Stimulated activated CD4-positive, alpha-beta T cell treated with anti-CD3 and anti-CD28 coated beads, Interleukin-4, amount 100 ng/mL, for 24 hours (primary cell): ENCODE measurements at regions not wholly inside any gene's neighbourhood (a gene's known extent, or its start where the extent isn't known, plus 50 kb on each side); places are given as distances from the start of the nearest gene placed in this dataset.

Experiments used
- DNase-seq: peaks from one replicate; pipeline ENCODE4 v3.0.0-alpha.2; 2020

GRCh38 chr11:95375451-95375850 is 144.4 kb upstream of the SESN3 start:
- DNase-seq, result no peak

GRCh38 chr11:95374105-95374504 is 143.1 kb upstream of the SESN3 start:
- no peak for DNase-seq

DNA sequence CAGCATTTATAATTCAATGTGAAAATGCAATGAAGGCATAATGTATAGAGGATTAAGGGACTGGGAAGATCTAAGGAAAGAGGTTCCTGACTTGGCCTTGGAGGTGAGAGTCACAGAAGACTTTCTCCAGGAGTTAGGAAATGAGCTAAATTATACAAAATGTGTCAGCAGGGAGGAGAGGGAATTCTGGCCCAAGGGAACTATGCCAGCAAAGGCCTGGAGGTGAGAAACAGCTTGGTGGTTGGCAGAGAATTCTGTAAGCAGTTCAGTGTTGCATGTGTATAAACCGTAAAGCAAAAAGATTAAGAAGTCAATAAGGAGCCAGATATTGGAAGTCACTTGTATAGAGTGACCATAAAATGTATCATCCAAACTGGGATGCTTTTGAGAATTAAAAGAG is 142.2 kb upstream of the SESN3 start:
- no peak for DNase-seq

DNA sequence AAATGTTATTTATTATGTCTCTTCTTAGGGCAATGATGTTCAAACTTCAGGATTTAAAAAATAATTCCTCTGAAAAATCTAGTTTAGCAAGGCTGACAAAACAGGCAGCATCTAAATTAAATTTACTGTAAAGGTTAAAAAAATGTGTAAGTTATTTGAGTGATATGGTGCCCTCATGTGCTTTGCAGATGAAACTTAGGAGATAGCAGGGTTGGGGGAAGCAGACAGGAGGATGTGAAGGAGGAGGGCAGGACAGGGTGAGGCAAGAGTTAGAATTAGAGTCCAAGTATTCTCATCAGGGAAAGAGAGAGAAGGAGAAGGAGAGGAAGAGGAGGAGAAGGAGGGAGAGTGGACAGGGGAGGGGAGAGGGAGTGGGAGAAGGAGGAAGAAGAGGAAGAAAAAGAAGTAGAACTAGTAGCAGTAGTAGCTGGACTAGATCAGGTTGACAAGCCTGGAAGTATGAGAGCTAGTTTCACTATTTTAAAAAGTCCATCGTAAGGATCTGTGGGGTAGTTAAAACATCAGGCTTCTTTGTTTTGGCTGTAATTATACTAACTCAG is 141.2 kb upstream of the SESN3 start:
- no peak for DNase-seq

DNA sequence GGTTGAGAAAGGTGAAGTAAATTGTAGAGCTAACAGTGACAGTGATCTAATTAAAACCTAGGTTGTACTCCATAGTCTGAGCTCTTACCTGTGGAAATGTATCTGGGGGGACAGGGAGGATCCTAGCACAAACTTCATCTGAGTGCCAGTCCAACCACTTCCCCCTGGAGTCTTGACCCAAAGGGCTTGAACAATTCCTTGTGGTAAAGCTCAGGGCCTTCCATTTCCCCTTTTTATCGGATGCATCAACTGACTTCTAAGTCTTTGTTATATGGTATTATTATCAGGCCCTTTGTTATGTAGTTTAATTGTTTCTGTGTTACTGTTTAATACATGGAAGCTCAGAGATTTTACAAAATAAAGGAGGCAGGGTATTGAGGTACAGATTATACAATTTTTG is 140.2 kb upstream of the SESN3 start:
- no peak for DNase-seq

- DNase-seq, result no peak
These were observed 136.7 kb upstream of the SESN3 start for GRCh38 chr11:95367726-95368125.

DNA sequence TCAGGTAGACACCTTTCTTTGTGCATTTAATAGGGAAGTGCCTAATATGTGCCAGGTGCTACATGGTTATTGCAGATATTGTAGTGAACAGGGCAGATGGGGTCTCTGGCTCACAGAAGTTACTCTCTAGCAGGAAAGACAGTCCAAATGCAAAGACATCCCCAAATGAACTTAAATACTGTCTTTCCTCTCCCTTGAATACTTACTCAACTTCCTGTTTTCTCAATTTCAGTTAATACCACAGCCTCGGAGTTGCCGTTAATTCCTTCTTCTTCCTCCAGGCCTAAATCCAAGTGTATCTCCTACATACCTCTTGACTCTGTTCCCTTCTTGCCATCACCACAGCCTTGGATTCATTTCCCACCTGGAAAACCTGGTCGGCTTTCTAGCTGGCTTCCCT is 134.3 kb upstream of the SESN3 start:
- DNase-seq, result no peak

DNA sequence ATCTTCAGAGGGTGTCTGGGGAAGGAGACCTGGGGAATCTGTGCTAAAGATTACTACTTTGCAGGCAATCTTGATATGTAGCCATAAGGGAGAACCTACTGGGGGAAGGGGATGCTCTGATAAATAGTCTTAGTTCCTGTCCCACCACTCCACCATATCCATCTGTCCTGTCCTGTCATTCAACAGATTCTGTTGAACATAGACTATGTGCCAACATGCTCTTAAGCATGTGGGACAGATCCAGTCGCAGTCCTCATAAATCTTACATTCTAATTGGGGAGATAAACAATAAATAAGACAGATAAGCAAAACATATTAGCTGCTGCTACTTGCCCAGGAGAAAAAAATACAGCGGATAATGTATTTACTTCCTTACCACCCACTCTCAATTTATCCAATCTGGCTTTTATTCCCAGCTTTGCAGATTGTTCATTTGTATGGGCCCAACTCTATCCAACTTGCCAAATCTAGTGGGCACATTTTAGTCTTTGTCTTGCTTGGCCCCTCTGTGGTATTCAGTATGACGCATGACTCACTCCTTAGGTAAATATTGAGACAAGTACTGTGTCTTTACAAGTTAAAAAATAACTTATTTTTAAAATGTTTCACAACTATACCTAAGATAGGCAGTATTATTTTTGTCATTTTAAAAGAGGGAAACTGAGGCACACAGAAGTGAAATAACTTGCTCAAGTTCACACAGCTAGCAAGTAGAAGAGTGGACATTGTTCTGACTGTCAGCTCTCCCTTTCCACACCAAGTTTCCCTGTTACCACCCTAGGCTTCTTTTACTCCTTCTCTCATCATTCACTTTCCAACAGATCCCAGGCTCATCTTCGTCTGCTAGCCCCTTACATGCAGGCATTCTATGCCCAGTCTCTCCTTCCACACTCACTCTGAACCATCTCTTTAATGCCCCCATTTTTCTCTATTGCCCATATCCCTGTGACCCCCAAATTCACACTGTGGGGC is 133.6 kb upstream of the SESN3 start:
- DNase-seq, result no peak

- no peak for DNase-seq
These were observed 132.7 kb upstream of the SESN3 start for GRCh38 chr11:95363708-95364107.

- DNase-seq, result no peak
These were observed 132.2 kb upstream of the SESN3 start for GRCh38 chr11:95363164-95363563.

GRCh38 chr11:95361180-95361579 is 130.2 kb upstream of the SESN3 start:
- DNase-seq, result no peak

GRCh38 chr11:95360377-95361075 is 129.5 kb upstream of the SESN3 start:
- DNase-seq, result no peak

DNA sequence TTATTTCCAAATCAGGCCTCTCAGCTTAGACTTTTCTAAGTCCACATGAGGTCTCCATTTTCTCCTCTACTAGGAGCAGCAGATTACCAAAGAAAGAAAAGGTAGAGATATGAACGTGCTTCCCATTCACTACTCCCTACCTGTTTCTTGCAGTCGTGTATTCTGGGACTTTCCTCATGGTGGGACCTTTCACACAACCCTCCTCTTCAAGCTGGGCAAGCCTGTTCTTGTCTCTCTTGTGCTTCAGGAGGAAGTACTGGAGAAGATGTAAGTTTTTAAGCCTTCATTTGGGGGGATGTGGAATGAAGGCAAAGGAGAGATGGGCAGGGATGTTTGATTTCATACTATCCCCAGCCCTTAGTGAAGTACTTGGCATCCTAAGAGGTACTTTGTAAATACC is 128.8 kb upstream of the SESN3 start:
- DNase-seq, result no peak

GRCh38 chr11:95359341-95359663 is 128.3 kb upstream of the SESN3 start:
- DNase-seq, result no peak

- no peak for DNase-seq
These were observed 127.7 kb upstream of the SESN3 start for GRCh38 chr11:95358511-95359340.

- DNase-seq, result no peak
These were observed 123.3 kb upstream of the SESN3 start for GRCh38 chr11:95354304-95354703.

DNA sequence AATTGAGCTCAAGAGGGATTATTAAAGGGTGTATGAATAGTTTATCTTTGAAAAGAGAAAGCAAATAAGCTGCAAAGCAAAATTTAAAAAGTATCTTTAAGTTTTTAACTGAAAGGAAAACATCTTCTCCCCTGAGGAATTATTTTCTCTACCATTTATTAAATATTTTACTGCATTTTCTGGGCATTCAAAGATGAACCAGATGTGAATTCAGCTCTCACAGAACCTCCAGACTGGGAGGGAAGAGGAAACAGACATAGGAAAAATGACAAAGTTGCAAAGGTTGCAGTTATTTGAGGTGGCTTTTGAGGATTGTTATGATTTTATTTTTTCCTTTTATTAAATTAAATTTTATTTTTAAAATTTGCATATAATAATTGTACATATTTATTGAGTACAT is 122.7 kb upstream of the SESN3 start:
- no peak for DNase-seq

DNA sequence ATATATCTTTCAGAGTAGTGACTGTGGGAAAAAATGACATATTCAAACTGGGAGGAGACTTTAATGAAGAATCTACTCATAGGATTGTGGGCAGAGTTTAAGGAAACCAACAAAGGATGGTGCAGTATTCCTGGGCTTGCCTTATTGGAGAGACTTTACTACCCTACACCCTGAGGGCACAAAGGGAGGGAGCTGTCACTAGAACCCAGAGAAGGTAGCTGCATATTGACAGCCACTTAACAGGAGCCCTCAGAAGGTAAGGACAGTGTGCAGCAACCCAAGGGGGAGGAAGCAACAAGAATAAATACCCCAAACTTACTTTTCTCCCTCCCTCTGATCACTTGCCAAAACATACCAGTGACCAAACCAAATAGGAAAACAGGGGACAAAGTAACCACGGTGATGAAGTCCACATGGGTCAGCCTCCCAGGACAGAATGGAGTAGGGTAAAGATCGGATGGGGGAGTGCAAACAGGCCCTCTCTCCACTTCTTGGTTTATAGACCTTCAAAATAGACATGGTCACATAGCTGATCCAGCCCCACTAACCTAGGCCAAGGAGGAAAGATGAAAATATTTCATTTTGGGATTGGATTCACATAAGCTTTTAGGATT is 121.8 kb upstream of the SESN3 start:
- no peak for DNase-seq

- DNase-seq, result no peak
These were observed 118.4 kb upstream of the SESN3 start for GRCh38 chr11:95349345-95349942.

- no peak for DNase-seq
These were observed 115.3 kb upstream of the SESN3 start for GRCh38 chr11:95346265-95346664.

DNA sequence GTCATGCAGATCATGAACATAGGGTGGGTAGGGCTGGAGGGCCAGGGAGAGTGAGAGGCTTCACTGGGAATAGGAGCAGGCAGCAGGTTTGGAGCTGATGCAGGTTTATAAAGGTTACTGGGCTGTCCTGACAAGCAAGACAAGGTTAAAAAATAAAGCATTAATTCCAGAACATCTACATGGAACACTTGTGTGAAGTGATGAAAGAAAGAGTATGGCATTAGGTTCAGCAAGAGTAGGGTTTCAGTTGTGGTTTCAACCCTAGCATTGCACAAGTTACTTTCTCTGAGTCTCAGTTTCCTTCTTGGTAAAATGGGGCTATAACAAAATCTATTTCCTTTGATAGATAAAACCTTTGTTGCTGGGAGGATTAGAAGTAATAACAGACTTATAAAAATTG is 114.6 kb upstream of the SESN3 start:
- DNase-seq, result no peak

DNA sequence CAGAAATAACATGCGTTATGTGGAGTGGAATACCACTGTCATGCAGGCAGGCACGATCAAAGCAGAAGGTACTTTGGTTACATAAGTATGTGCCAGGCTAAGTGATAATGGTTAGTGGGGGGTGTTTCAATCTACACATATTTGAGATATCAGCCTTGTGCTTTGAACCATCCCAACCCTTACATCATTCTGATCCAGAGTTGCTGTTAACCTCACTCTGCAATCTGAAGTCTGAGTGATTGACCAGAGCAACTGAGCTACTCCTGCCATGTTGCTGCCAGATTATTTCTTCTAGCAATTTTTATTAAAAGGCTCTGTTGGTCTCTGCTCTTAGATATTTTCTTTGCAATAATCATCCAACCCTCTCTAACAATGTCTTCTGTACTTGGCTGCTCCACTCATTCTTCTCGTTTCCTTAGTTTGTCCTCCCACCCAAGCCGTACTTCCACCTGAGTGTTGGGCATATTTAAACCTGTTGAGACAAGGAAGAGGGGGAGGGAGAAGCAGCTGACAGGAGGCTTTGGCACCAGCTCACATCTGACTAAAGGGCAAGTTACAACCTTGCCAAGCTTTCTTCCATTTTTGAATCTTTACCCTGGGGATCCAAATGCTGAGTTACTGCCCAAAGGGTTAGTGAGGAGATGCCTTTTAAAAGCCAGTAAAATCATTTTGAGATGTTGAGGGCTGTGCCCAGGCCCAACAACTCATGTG is 114.1 kb upstream of the SESN3 start:
- no peak for DNase-seq
